ENCODE measurements at regions not wholly inside any gene's neighbourhood (a gene's known extent, or its start where the extent isn't known, plus 50 kb on each side); places are given as distances from the start of the nearest gene placed in this dataset.

- H3K4me3 ChIP-seq (ENCODE audit: insufficient read depth, low read length, poor library complexity, severe bottlenecking) = no peak overlapping the region
- no peak overlapping the region for H3K9ac ChIP-seq (ENCODE audit: low read length)
- no peak overlapping the region for H2AFZ ChIP-seq (ENCODE audit: low read depth, low read length, severe bottlenecking)
- no peaks in the 10 kb centered on the region for H3K9me2 ChIP-seq (replicated peaks; ENCODE audit: insufficient read depth, low read length)
- H3K36me3 ChIP-seq (ENCODE audit: low read length) = no peaks in the 10 kb centered on the region
- H3K79me2 ChIP-seq (ENCODE audit: insufficient read depth, low read length) = no peaks in the 10 kb centered on the region
- TF ChIP-seq CTCF (IDR thresholded peaks at IDR 0.05; ENCODE audit: insufficient read depth, low read length, poor library complexity, severe bottlenecking) = no peak
- no peak for TF ChIP-seq EZH2phosphoT487 (conservative IDR thresholded peaks at IDR 0.05; ENCODE audit: low read length)
- no peaks in the 10 kb centered on the region for H3F3A ChIP-seq (ENCODE audit: insufficient read depth)
- no peak overlapping the region for H3K27ac ChIP-seq (ENCODE audit: low read depth, low read length)
- 0 out of 2 replicates have a peak, but pooled peaks cover 10% of the 10 kb centered on the region for H3K27me3 ChIP-seq (ENCODE audit: low read length)
- no peaks in the 10 kb centered on the region for H4K20me1 ChIP-seq (ENCODE audit: low read depth, low read length)
- no peaks in the 10 kb centered on the region for H3K9me3 ChIP-seq (ENCODE audit: insufficient read depth, low read length)
- H3K4me2 ChIP-seq (ENCODE audit: low read depth, low read length, poor library complexity, severe bottlenecking) = no peak overlapping the region
These were observed 117.7 kb upstream of the ETS2 start for GRCh38 chr21:38688068-38688467.

- no peaks in the 10 kb centered on the region for H4K20me1 ChIP-seq (ENCODE audit: low read depth, low read length)
- TF ChIP-seq EZH2phosphoT487 (conservative IDR thresholded peaks at IDR 0.05; ENCODE audit: low read length) = no peak
- TF ChIP-seq CTCF (IDR thresholded peaks at IDR 0.05; ENCODE audit: insufficient read depth, low read length, poor library complexity, severe bottlenecking) = no peak
- no peak overlapping the region for H3K4me2 ChIP-seq (ENCODE audit: low read depth, low read length, poor library complexity, severe bottlenecking)
- no peaks in the 10 kb centered on the region for H3F3A ChIP-seq (ENCODE audit: insufficient read depth)
- 0 out of 2 replicates have a peak, but pooled peaks cover 10% of the 10 kb centered on the region for H3K27me3 ChIP-seq (ENCODE audit: low read length)
- no peaks in the 10 kb centered on the region for H3K9me3 ChIP-seq (ENCODE audit: insufficient read depth, low read length)
- no peaks in the 10 kb centered on the region for H3K79me2 ChIP-seq (ENCODE audit: insufficient read depth, low read length)
- H3K36me3 ChIP-seq (ENCODE audit: low read length) = no peaks in the 10 kb centered on the region
- no peak overlapping the region for H3K4me3 ChIP-seq (ENCODE audit: insufficient read depth, low read length, poor library complexity, severe bottlenecking)
- no peak overlapping the region for H3K27ac ChIP-seq (ENCODE audit: low read depth, low read length)
- H2AFZ ChIP-seq (ENCODE audit: low read depth, low read length, severe bottlenecking) = no peak overlapping the region
- H3K9ac ChIP-seq (ENCODE audit: low read length) = no peak overlapping the region
- no peaks in the 10 kb centered on the region for H3K9me2 ChIP-seq (replicated peaks; ENCODE audit: insufficient read depth, low read length)
These were observed 114.1 kb upstream of the ETS2 start for GRCh38 chr21:38691631-38692030.

- no peaks in the 10 kb centered on the region for H3K79me2 ChIP-seq (ENCODE audit: insufficient read depth, low read length)
- H3K36me3 ChIP-seq (ENCODE audit: low read length) = no peaks in the 10 kb centered on the region
- H3K27me3 ChIP-seq (ENCODE audit: low read length) = no peaks in the 10 kb centered on the region
- H4K20me1 ChIP-seq (ENCODE audit: low read depth, low read length) = no peaks in the 10 kb centered on the region
- no peak for TF ChIP-seq CTCF (IDR thresholded peaks at IDR 0.05; ENCODE audit: insufficient read depth, low read length, poor library complexity, severe bottlenecking)
- TF ChIP-seq EZH2phosphoT487 (conservative IDR thresholded peaks at IDR 0.05; ENCODE audit: low read length) = no peak
- no peak overlapping the region for H3K4me2 ChIP-seq (ENCODE audit: low read depth, low read length, poor library complexity, severe bottlenecking)
- no peaks in the 10 kb centered on the region for H3K9me3 ChIP-seq (ENCODE audit: insufficient read depth, low read length)
- H3F3A ChIP-seq (ENCODE audit: insufficient read depth) = no peaks in the 10 kb centered on the region
- H3K9me2 ChIP-seq (replicated peaks; ENCODE audit: insufficient read depth, low read length) = no peaks in the 10 kb centered on the region
- no peak overlapping the region for H3K27ac ChIP-seq (ENCODE audit: low read depth, low read length)
- no peak overlapping the region for H2AFZ ChIP-seq (ENCODE audit: low read depth, low read length, severe bottlenecking)
- H3K9ac ChIP-seq (ENCODE audit: low read length) = no peak overlapping the region
- H3K4me3 ChIP-seq (ENCODE audit: insufficient read depth, low read length, poor library complexity, severe bottlenecking) = no peak overlapping the region
These were observed 109.2 kb upstream of the ETS2 start for GRCh38 chr21:38696579-38696978.

All from SU-DHL-6 (cell line).